ENCODE measurements at regions not wholly inside any gene's neighbourhood (a gene's known extent, or its start where the extent isn't known, plus 50 kb on each side); places are given as distances from the start of the nearest gene placed in this dataset.
"Not testable (repeated sequence)": the region's sequence is repeated elsewhere in the genome, so short reads cannot be mapped to it uniquely, and the experiment has no call there.

GRCh38 chrX:121733514-121733913, 686.1 kb downstream of the GLUD2 start:
- no peak for DNase-seq

- no peak for DNase-seq
These were observed 698.7 kb downstream of the GLUD2 start for GRCh38 chrX:121746105-121746504.

- not testable (repeated sequence) for DNase-seq
These were observed 706.2 kb downstream of the GLUD2 start for GRCh38 chrX:121753602-121754001.

- no peak for DNase-seq
These were observed 706.9 kb downstream of the GLUD2 start for GRCh38 chrX:121754301-121754700.

- no peak for DNase-seq
These were observed 708.1 kb downstream of the GLUD2 start for GRCh38 chrX:121755541-121755940.

GRCh38 chrX:121761845-121762244, 714.4 kb downstream of the GLUD2 start:
- DNase-seq: no peak

GRCh38 chrX:121763671-121764070, 716.3 kb downstream of the GLUD2 start:
- DNase-seq: no peak

GRCh38 chrX:121768210-121768609, 720.8 kb downstream of the GLUD2 start:
- DNase-seq: not testable (repeated sequence)

- no peak for DNase-seq
These were observed 734.6 kb downstream of the GLUD2 start for GRCh38 chrX:121781991-121782390.

- DNase-seq: no peak
These were observed 735.1 kb downstream of the GLUD2 start for GRCh38 chrX:121782544-121782943.

- DNase-seq: no peak
These were observed 735.6 kb downstream of the GLUD2 start for GRCh38 chrX:121782976-121783375.

- DNase-seq: no peak
These were observed 755.5 kb downstream of the GLUD2 start for GRCh38 chrX:121802881-121803412.

- no peak for DNase-seq
These were observed 776.0 kb downstream of the GLUD2 start for GRCh38 chrX:121823406-121823805.

GRCh38 chrX:121831601-121832000, 784.2 kb downstream of the GLUD2 start:
- DNase-seq: no peak

GRCh38 chrX:121832446-121832845, 785.0 kb downstream of the GLUD2 start:
- no peak for DNase-seq

GRCh38 chrX:121836000-121836399, 788.6 kb downstream of the GLUD2 start:
- DNase-seq: no peak

GRCh38 chrX:121851033-121851432, 803.6 kb downstream of the GLUD2 start:
- DNase-seq: no peak

- DNase-seq: no peak
These were observed 806.6 kb downstream of the GLUD2 start for GRCh38 chrX:121853762-121854613.

- no peak for DNase-seq
These were observed 807.2 kb downstream of the GLUD2 start for GRCh38 chrX:121854614-121854911.

- DNase-seq: no peak
These were observed 811.6 kb downstream of the GLUD2 start for GRCh38 chrX:121858867-121859647.

GRCh38 chrX:121863976-121864375, 816.6 kb downstream of the GLUD2 start:
- DNase-seq: no peak

- DNase-seq: no peak
These were observed 817.2 kb downstream of the GLUD2 start for GRCh38 chrX:121864561-121864960.

GRCh38 chrX:121869876-121870477, 822.6 kb downstream of the GLUD2 start:
- no peak for DNase-seq

GRCh38 chrX:121871122-121871521, 823.7 kb downstream of the GLUD2 start:
- no peak for DNase-seq
